WERI-Rb-1 (cell line): ENCODE measurements at regions not wholly inside any gene's neighbourhood (a gene's known extent, or its start where the extent isn't known, plus 50 kb on each side); places are given as distances from the start of the nearest gene placed in this dataset.
"Not testable (repeated sequence)": the region's sequence is repeated elsewhere in the genome, so short reads cannot be mapped to it uniquely, and the experiment has no call there.

ENCODE experiments used
- DNase-seq: peaks from one replicate; pipeline ENCODE4 v3.0.0-alpha.2; 2020
- H3K27ac ChIP-seq: fragments of 250-450 bp; sonication (Bioruptor Pico); 2 replicates; pipeline ENCODE4 v1.5.1; 2020; ENCODE audit warnings: mild to moderate bottlenecking, moderate library complexity
- H3K27me3 ChIP-seq: fragments of 250-450 bp; sonication (Bioruptor Pico); 2 replicates; pipeline ENCODE4 v1.5.1; 2021; ENCODE audit warnings: mild to moderate bottlenecking, low read depth, moderate library complexity; ENCODE audit not compliant: insufficient read depth, severe bottlenecking
- H3K36me3 ChIP-seq: fragments of 250-450 bp; sonication (Bioruptor Pico); 2 replicates; pipeline ENCODE4 v1.5.1; 2020; ENCODE audit warnings: mild to moderate bottlenecking, moderate library complexity
- H3K4me3 ChIP-seq: 2 replicates; pipeline ENCODE4 v1.5.1; 2011; ENCODE audit warnings: low read depth, mild to moderate bottlenecking, control low read depth, low read length
- H3K9me3 ChIP-seq: fragments of 250-450 bp; sonication (Bioruptor Pico); 2 replicates; pipeline ENCODE4 v1.5.1; 2021; ENCODE audit warnings: mild to moderate bottlenecking, moderate library complexity; ENCODE audit not compliant: severe bottlenecking
- TF ChIP-seq, protein P1 (sequence below): IDR thresholded peaks from 2 replicates; pipeline ENCODE4 v1.5.1; 2011; ENCODE audit warnings: low read depth, mild to moderate bottlenecking, control low read depth, inconsistent platforms, low read length

DNA sequence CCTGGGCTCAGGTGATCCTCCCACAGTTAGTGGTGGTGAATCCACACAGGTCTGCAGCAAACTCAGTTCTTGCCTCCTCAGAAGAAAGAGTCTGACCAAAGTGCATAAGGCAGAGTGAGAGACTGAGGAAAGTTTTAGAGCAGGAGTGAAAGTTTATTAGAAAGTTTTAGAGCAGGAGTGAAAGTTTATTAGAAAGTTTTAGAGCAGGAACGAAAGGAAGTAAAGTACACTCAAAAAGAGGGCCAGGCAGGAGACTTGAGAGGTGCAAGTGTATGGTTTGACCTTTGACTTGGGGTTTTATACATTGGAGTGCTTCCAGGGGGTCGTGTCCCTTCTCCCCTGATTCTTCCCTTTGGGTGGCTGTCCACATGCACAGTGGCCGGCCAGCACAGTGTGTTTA lies 84.2 kb downstream of the LSM3 start:
- TF ChIP-seq, protein P1, sequence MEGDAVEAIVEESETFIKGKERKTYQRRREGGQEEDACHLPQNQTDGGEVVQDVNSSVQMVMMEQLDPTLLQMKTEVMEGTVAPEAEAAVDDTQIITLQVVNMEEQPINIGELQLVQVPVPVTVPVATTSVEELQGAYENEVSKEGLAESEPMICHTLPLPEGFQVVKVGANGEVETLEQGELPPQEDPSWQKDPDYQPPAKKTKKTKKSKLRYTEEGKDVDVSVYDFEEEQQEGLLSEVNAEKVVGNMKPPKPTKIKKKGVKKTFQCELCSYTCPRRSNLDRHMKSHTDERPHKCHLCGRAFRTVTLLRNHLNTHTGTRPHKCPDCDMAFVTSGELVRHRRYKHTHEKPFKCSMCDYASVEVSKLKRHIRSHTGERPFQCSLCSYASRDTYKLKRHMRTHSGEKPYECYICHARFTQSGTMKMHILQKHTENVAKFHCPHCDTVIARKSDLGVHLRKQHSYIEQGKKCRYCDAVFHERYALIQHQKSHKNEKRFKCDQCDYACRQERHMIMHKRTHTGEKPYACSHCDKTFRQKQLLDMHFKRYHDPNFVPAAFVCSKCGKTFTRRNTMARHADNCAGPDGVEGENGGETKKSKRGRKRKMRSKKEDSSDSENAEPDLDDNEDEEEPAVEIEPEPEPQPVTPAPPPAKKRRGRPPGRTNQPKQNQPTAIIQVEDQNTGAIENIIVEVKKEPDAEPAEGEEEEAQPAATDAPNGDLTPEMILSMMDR, result no peak
- no peaks in the 10 kb centered on the region for H3K27me3 ChIP-seq
- DNase-seq, result no peak
- no peak overlapping the region for H3K4me3 ChIP-seq
- no peaks in the 10 kb centered on the region for H3K36me3 ChIP-seq
- no peak overlapping the region for H3K27ac ChIP-seq
- no peaks in the 10 kb centered on the region for H3K9me3 ChIP-seq

DNA sequence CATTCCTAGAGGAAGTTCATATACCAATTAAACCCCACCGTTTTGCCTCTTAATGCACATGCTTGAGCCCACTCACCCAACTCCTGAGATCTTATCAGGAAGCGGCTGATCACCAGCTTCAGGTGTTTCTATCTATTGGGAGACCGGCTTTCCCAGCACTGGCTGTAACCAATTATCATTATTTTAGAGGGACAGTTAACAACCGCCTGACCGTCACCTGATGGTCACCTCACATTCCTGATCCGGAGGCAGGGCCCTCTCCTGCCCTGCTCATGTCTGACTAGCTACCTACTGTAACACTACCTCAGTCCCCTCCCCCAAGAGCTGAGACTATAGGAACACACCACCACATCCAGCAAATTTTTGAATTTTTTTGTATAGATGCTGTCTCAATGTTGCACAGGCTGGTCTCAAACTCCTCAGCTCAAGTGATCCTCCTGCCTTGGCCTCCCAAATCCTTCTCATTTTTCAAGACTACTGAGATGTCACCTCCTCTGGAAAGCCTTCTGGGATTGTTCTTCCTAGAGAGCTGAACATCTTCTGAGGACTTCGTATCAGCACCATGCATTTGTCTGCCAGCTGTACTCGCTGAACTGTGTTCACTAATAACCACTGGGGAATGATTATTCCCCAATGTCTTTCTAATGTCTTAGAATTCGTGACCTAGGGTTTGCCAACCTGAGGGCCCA lies 84.8 kb downstream of the LSM3 start:
- no peak for DNase-seq
- Histone ChIP-seq H3K27me3 (no peaks in the 10 kb centered on the region), H3K27ac (no peak overlapping the region), H3K9me3 (peaks cover under 1% of the 10 kb centered on the region), H3K36me3 (no peaks in the 10 kb centered on the region), H3K4me3 (no peak overlapping the region)
- TF ChIP-seq, protein P1, result no peak

DNA sequence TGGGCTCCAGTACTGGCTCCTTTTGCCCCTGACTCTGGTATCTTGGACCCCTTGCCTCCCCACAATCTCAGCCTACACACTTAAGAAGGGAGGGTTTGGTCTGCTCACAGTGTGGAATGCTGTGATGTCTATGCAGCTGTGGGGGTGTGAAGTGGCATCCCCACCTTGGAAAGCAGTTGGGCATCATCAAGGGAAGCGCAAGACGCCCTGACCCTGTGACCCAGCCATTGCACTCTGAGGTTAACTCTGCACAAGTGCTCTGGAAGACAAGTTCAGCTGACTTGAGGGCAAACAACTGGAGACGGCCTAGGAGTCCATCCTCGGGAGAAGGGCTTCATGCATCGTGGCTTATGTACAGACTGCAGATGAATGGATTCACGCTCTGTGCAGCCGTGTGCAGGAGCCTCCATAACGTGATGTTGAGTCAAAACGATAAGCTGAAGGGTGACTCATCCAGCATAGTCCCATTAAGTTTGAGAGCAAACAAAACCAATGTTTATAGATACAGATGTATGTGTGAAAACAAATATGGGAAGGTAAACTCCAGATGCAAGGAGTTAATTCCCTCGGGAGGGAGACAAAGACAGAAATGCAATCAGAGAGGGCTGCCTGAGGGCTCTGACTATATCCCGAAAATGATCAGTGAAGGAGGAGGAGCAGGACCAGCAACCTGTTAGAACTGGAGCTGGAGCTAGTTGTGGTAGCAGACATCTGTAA lies 86.8 kb downstream of the LSM3 start:
- Histone ChIP-seq H3K27ac (no peak overlapping the region), H3K4me3 (no peak overlapping the region), H3K27me3 (no peaks in the 10 kb centered on the region), H3K36me3 (no peaks in the 10 kb centered on the region), H3K9me3 (peaks cover 4% of the 10 kb centered on the region)
- no peak for DNase-seq
- TF ChIP-seq, protein P1, result no peak

DNA sequence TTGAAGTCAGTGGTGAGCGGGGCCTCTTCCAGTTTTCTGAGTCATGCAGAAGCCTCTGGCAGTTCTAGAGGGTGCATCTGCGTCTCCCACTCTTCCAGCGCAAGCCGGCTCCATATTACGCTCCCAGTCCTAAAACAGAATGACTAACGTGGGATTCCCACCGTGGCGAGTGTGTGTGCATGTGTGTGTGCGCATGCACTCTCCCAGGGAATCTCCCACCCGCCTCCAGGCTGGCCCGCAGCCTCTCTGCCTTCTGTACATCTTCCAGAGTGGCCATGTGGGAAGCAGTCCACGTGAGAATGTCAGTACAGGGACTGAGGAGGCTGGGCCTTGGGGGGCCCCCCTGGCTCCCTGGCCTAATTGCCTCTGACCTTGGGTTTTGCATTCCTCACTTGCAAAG lies 87.7 kb downstream of the LSM3 start:
- TF ChIP-seq, protein P1, result no peak
- H3K27me3 ChIP-seq, result no peaks in the 10 kb centered on the region
- peaks cover 4% of the 10 kb centered on the region for H3K9me3 ChIP-seq
- DNase-seq, result no peak
- H3K4me3 ChIP-seq, result no peak overlapping the region
- H3K36me3 ChIP-seq, result no peaks in the 10 kb centered on the region
- H3K27ac ChIP-seq, result no peak overlapping the region

DNA sequence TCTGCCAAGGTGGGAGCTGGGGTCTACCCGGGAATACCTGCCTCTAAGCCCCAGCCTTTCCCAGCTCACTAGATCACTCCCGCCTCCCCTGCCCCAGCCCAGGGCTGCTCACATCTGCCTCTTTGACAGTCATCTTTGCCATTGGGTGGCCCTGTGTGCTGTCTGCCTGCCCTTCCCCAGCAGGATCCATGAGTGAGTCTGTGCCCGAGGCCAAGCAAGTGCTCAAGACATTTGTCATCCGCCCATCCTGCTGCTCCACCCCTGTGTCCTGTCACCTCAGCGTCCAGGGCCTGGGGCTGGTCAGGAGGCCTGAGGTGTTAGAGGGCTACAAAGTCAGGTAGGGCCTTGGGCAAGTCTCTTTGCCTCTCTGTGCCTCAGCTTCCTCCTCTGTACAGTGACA lies 89.4 kb downstream of the LSM3 start:
- DNase-seq, result no peak
- no peak overlapping the region for H3K4me3 ChIP-seq
- H3K9me3 ChIP-seq, result peaks cover 4% of the 10 kb centered on the region
- H3K36me3 ChIP-seq, result no peaks in the 10 kb centered on the region
- H3K27ac ChIP-seq, result no peak overlapping the region; the same call in 1 of the 2 replicates
- TF ChIP-seq, protein P1, result no peak
- no peaks in the 10 kb centered on the region for H3K27me3 ChIP-seq

DNA sequence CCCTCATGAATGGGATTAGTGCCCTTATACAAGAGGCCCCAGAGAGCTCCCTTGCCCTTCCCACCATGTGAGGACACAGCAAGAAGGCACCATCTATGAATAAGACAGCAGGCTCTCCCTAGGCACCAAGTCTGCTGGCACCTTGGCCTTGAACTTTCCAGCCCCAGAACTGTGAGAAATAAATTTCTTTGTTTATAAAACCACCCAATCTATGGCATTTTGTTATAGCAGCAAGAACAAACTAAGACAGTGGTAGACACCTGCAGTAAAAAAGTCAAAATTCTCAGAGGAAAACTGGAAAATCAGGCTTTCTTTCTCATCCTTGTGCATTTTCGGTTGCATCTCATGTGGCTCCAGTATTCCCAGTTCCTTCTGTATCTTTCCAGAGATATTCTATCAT lies 90.3 kb downstream of the LSM3 start:
- Histone ChIP-seq H3K27me3 (no peaks in the 10 kb centered on the region), H3K4me3 (no peak overlapping the region), H3K27ac (no peak overlapping the region), H3K36me3 (no peaks in the 10 kb centered on the region), H3K9me3 (peaks cover 4% of the 10 kb centered on the region)
- no peak for DNase-seq
- TF ChIP-seq, protein P1, result no peak

DNA sequence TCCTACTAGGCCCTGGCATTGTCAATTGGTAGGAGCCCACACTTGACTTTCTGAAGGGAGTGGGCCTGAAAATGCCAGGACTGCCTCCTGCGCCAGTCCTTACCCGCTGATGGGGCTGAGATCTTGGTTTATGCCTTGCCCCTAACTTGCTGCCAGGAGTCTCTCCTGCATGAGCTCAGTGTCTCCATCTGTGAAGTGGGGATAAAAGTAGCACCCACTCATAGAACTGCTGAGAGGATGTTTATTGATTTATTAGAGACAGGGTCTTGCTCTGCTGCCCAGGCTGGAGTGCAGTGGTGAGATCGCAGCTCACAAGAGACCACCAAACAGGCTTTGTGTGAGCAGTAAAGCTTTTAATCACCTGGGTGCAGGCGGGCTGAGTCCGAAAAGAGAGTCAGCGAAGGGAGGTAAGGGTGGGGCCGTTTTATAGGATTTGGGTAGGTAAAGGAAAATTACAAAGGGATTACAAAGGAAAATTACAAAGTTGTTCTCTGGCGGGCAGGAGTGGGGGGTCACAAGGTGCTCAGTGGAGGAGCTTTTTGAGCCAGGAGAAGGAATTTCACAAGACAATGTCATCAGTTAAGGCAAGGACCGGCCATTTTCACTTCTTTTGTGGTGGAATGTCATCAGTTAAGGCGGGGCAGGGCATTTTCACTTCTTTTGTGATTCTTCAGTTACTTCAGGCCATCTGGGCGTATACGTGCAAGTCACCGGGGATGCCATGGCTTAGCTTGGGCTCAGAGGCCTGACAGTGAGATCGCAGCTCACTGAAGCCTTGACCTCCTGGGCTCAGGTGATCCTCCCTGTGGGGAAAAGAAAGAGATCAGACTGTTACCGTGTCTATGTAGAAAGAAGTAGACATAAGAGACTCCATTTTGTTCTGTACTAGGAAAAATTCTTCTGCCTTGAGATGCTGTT lies 93.7 kb downstream of the LSM3 start:
- not testable (repeated sequence) for H3K4me3 ChIP-seq, H3K9me3 ChIP-seq, H3K36me3 ChIP-seq, H3K27me3 ChIP-seq
- H3K27ac ChIP-seq, result peak overlapping the region; percentile 81
- DNase-seq, result peak; percentile 50
